GM18909 (cell line): ENCODE measurements at regions not wholly inside any gene's neighbourhood (a gene's known extent, or its start where the extent isn't known, plus 50 kb on each side); places are given as distances from the start of the nearest gene placed in this dataset.

ENCODE experiments used
- ATAC-seq: cut with Tn5 transposase; IDR thresholded peaks from one replicate; pipeline ENCODE4 v1.9.1; 2021; ENCODE audit warnings: mild to moderate bottlenecking; ENCODE audit not compliant: unreplicated experiment, poor library complexity

GRCh38 chr13:83620530-83621220 lies 261.6 kb downstream of the SLITRK1 start:
- ATAC-seq = no peak

GRCh38 chr13:83618966-83619365 lies 263.3 kb downstream of the SLITRK1 start:
- ATAC-seq = no peak

- ATAC-seq = no peak
These were observed 268.8 kb downstream of the SLITRK1 start for GRCh38 chr13:83613524-83613923.

GRCh38 chr13:83601539-83601938 lies 280.7 kb downstream of the SLITRK1 start:
- no peak for ATAC-seq

GRCh38 chr13:83592095-83592494 lies 290.2 kb downstream of the SLITRK1 start:
- no peak for ATAC-seq

GRCh38 chr13:83589814-83590213 lies 292.5 kb downstream of the SLITRK1 start:
- no peak for ATAC-seq

- ATAC-seq = no peak
These were observed 305.1 kb downstream of the SLITRK1 start for GRCh38 chr13:83577183-83577582.

GRCh38 chr13:83568019-83568418 lies 314.3 kb downstream of the SLITRK1 start:
- ATAC-seq = no peak

- no peak for ATAC-seq
These were observed 318.8 kb downstream of the SLITRK1 start for GRCh38 chr13:83563499-83563898.

- no peak for ATAC-seq
These were observed 324.4 kb downstream of the SLITRK1 start for GRCh38 chr13:83557845-83558244.

GRCh38 chr13:83549671-83550070 lies 332.6 kb downstream of the SLITRK1 start:
- ATAC-seq = no peak

GRCh38 chr13:83547043-83547442 lies 335.2 kb downstream of the SLITRK1 start:
- no peak for ATAC-seq

- ATAC-seq = no peak
These were observed 335.8 kb downstream of the SLITRK1 start for GRCh38 chr13:83546476-83546875.

GRCh38 chr13:83538636-83539035 lies 343.6 kb downstream of the SLITRK1 start:
- no peak for ATAC-seq

GRCh38 chr13:83536941-83537340 lies 345.3 kb downstream of the SLITRK1 start:
- ATAC-seq = no peak

- no peak for ATAC-seq
These were observed 346.1 kb downstream of the SLITRK1 start for GRCh38 chr13:83536153-83536552.

- no peak for ATAC-seq
These were observed 349.5 kb downstream of the SLITRK1 start for GRCh38 chr13:83532809-83533208.

GRCh38 chr13:83531022-83531421 lies 351.3 kb downstream of the SLITRK1 start:
- no peak for ATAC-seq

- ATAC-seq = no peak
These were observed 365.5 kb downstream of the SLITRK1 start for GRCh38 chr13:83516781-83517180.

GRCh38 chr13:83515268-83516015 lies 366.8 kb downstream of the SLITRK1 start:
- ATAC-seq = no peak

GRCh38 chr13:83508771-83509301 lies 373.4 kb downstream of the SLITRK1 start:
- ATAC-seq = no peak

GRCh38 chr13:83503424-83503823 lies 378.9 kb downstream of the SLITRK1 start:
- ATAC-seq = no peak
